NB4 (cell line): ENCODE measurements at regions not wholly inside any gene's neighbourhood (a gene's known extent, or its start where the extent isn't known, plus 50 kb on each side); places are given as distances from the start of the nearest gene placed in this dataset.

Experiments
- DNase-seq: peaks from one replicate; pipeline ENCODE4 v3.0.0; 2010; ENCODE audit warnings: low read depth
- H3K4me3 ChIP-seq: one replicate; pipeline ENCODE4 v1.5.1; 2011; ENCODE audit warnings: mild to moderate bottlenecking, low read depth, low read length, moderate library complexity
- MYC ChIP-seq: IDR thresholded peaks from 2 replicates; pipeline ENCODE4 v1.6.1; 2011; ENCODE audit warnings: low read depth, low read length
- POLR2A ChIP-seq: IDR thresholded peaks from 2 replicates; pipeline ENCODE4 v1.6.1; 2011; ENCODE audit warnings: mild to moderate bottlenecking; ENCODE audit not compliant: insufficient read length; ENCODE audit errors: extremely low read depth
- TF ChIP-seq, protein P1 (sequence below): IDR thresholded peaks from 2 replicates; pipeline ENCODE4 v1.6.1; 2011; ENCODE audit warnings: low read depth, low read length
- TF ChIP-seq, protein P2 (sequence below): IDR thresholded peaks from one replicate; pipeline ENCODE4 v1.5.1; 2012; ENCODE audit warnings: low read depth, low read length

DNA sequence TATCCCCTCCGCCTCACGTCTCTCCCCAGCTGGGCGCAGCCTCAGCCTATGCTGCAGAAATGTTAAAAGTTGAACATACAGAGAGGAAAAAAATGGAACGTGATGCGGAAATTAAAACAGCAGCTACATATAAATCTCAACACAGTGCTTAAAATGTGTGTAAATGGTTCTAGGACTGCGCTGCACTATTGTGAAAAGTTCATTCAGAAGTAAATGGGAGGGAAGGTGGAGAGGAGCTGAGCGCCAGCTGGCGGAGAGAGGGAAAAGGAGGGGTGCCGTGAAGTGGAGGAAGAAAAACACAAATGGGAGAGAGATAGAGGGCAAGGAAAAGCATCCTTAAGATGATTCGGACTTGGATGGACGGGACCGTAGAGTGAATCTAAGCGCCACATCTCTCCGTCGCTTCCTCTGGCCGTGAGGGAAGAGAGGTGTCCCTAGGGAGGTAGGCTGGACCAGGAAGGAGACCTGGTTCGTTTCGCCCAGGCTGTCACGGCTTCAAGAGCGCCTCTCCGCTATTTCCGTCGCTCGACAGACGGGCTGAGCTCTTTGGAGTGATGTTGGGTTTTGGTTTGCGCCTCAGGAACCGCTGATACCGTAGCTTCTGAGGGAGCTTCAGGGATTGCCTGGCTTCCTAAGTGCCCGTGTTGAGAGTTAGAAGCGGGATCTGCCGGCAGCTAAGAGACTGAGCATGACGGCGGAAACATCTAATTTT is 113.7 kb downstream of the TRIM27 start:
- DNase-seq: peak; percentile 62
- peak overlapping the region; percentile 63 for H3K4me3 ChIP-seq
- TF ChIP-seq MYC: no peak
- TF ChIP-seq, protein P1, sequence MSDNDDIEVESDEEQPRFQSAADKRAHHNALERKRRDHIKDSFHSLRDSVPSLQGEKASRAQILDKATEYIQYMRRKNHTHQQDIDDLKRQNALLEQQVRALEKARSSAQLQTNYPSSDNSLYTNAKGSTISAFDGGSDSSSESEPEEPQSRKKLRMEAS: no peak

DNA sequence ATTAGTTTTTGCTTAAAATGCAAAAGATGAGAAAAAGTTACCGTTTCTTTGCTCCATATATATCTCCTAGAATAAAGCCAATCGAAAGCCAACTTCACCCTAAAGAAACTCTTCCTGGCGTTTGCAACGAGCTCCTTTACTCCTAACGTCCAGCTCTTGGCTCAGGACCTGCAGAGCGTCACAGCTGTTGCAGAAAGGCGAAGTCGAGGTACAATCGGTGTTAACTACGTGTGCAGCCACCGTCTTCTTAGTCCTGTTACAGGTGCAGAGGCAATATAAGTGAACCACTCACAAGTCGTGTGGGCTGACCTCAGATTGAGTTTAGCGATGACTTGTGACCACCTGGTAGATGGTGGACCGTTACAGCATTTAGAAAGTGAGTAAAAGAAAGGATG is 113.1 kb downstream of the TRIM27 start:
- DNase-seq: no peak
- no peak for TF ChIP-seq MYC
- TF ChIP-seq, protein P1: no peak
- TF ChIP-seq, protein P2, sequence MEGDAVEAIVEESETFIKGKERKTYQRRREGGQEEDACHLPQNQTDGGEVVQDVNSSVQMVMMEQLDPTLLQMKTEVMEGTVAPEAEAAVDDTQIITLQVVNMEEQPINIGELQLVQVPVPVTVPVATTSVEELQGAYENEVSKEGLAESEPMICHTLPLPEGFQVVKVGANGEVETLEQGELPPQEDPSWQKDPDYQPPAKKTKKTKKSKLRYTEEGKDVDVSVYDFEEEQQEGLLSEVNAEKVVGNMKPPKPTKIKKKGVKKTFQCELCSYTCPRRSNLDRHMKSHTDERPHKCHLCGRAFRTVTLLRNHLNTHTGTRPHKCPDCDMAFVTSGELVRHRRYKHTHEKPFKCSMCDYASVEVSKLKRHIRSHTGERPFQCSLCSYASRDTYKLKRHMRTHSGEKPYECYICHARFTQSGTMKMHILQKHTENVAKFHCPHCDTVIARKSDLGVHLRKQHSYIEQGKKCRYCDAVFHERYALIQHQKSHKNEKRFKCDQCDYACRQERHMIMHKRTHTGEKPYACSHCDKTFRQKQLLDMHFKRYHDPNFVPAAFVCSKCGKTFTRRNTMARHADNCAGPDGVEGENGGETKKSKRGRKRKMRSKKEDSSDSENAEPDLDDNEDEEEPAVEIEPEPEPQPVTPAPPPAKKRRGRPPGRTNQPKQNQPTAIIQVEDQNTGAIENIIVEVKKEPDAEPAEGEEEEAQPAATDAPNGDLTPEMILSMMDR: no peak
- no peak for TF ChIP-seq POLR2A
- peak overlapping the region; percentile 63 for H3K4me3 ChIP-seq

DNA sequence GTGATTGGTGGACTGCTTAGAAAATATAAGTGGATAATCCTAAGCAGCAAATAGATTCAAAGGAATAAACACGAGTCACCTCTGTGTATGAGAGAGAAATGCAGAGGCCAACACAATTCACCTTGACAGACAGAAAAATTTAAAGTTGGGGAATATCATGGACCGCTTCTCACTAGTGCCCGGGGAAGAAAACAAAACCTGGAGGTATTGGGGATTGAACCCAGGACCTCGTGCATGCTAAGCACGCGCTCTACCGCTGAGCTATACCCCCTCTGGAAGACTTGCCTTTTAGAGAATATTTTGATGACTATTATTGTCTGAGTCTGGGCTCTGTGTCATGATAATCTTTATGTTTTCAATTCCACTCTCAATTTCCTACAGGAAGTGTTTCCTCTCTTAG is 111.9 kb downstream of the TRIM27 start:
- no peak overlapping the region for H3K4me3 ChIP-seq
- TF ChIP-seq POLR2A: no peak
- TF ChIP-seq, protein P2: no peak
- TF ChIP-seq MYC: no peak
- TF ChIP-seq, protein P1: no peak
- DNase-seq: peak; percentile 55

DNA sequence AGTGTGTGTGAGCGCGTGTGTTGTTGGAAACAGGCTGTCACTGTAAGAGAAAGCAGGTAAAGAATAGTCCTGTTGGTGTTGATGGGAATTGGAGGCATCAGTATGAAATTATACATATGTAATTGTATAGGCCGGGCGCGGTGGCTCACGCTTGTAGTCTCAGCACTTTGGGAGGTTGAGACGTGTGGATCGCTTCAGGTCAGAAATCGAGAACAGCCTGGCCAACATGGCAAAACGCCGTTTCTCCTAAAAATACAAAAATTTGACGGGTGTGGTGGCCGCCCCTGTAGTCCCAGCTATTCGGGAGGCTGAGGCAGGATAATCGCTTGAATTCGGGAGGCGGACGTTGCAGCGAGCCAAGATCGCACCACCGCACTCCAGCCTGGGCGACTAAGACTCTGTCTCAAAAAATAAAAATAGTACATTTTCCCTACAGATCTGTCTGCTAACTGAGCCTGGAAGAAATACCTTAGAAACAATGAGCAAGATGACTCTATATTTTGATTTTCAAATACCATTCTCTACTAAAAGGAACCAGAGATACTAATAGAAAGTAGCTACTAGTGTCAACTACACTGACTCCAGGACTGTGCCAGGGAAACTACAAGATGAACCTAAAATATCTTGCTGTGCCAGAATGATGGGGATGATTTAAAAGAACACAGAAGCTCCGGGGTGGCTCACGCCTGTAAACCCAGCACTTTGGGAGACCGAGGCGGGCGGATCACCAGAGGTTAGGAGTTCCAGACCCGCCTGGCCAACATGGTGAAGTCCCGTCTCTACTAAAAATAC is 110.8 kb downstream of the TRIM27 start:
- DNase-seq: no peak
- H3K4me3 ChIP-seq: no peak overlapping the region
- TF ChIP-seq, protein P2: no peak
- TF ChIP-seq MYC (no peak), POLR2A (no peak)
- TF ChIP-seq, protein P1: no peak

DNA sequence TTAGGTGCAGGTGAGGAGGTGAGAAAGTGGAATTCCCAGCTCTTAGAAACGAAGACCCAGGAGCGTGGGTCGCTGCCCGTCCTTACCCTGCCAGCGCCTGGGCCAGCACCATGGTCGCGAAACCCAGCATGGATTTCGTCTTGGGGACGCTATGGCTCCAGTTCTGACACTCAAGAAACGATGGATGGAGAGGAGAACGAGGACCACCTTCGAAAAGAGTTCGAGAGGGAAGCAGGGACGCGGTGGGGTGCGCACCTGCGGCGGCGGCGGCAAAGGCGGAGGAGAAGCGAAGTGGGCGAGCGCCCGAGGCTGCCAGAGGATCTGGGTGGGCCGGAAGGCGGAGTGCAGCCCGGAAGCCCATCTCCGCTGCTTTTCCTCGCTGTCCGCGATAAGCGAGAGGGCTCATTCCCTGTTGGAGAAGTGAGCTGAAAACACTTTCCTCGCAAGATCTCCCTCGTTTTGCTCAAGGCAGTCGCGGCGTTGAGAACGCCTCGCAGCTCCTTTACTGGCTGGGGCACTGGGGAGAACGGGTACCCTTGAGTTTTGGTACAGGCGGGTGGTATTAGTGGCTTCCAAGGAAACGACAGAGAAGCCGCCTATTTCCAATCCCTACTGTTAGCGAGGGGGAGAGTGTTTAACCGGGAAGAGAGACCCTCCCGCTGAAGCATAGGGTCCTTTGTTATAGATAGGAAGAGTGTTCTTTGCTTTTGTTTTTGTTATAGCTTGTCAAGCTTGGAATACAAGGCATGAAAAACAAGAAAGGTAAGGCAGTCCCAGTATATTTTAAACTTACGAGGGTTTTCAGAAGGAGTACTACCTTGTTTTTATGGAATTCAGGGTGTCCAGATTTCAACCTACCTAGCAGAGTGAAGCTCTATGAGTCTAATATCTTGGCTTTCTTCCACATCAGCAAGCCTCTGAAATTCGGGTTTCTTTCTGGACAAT is 109.5 kb downstream of the TRIM27 start:
- H3K4me3 ChIP-seq: no peak overlapping the region
- no peak for TF ChIP-seq POLR2A
- TF ChIP-seq, protein P2: no peak
- TF ChIP-seq, protein P1: no peak
- TF ChIP-seq MYC: no peak
- DNase-seq: no peak
